Spleen (tissue), 7 donors: ENCODE measurements at regions not wholly inside any gene's neighbourhood (a gene's known extent, or its start where the extent isn't known, plus 50 kb on each side); places are given as distances from the start of the nearest gene placed in this dataset.

Experiments
- POLR2AphosphoS5 ChIP-seq, 3 donors: sonication (generic); formaldehyde crosslinking; IDR thresholded peaks; one replicate each; pipeline ENCODE4 v1.5.1; 2017; ENCODE audit warnings: antibody characterized with exemption in 3 of 3
- TF ChIP-seq, protein P1 (sequence below), 11 experiments: fragments of 200-600 bp in 7 of 11; fragments of 450-650 bp in 4 of 11; sonication (generic) in 4 of 11; IDR thresholded peaks in 8 of 11; conservative IDR thresholded peaks in 3 of 11; 1 replicate in 7 of 11; 2 replicates in 4 of 11; pipeline versions ENCODE4 v1.4.0 to v1.8.0; 2016 to 2021; ENCODE audit warnings: antibody characterized with exemption in 11 of 11, inconsistent platforms in 4 of 11, mild to moderate bottlenecking in 1 of 11
- donor health status: DM: no; HTN: no; CAD: no; lungs with moderate emphysema.
- donor health status: DM: no; HTN: no; CAD: no.
- donor health status: DM: no; HTN: no; CAD: no.

DNA sequence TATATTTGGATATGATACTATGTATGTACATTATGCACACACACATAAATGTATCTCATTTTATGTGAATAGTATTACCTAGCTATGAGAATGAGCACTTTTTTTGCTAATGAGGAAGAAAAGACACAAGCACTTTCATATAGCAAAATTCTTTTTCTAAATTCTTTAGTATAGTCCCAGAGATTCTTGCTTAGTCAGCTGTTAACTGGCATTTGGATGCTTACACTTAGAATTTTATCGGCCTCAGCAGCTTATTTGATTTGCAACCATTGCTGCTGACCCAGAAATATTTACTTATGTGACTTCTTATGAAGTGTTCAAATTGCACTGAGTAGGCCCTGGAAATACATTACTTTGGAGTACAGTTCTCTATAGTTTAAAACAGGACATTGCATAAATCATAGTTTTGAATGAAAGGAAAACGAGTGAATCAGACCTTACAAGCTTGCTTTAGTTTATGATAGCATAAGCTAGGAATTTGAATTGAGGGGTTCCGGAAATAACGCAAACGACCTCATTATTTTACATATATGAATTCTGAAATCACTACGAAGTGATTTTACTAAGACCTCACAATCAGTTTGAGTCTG, 653.9 kb upstream of the NEGR1 start:
- no peak for TF ChIP-seq POLR2AphosphoS5 (IDR thresholded peaks at IDR 0.05)
- TF ChIP-seq, protein P1, sequence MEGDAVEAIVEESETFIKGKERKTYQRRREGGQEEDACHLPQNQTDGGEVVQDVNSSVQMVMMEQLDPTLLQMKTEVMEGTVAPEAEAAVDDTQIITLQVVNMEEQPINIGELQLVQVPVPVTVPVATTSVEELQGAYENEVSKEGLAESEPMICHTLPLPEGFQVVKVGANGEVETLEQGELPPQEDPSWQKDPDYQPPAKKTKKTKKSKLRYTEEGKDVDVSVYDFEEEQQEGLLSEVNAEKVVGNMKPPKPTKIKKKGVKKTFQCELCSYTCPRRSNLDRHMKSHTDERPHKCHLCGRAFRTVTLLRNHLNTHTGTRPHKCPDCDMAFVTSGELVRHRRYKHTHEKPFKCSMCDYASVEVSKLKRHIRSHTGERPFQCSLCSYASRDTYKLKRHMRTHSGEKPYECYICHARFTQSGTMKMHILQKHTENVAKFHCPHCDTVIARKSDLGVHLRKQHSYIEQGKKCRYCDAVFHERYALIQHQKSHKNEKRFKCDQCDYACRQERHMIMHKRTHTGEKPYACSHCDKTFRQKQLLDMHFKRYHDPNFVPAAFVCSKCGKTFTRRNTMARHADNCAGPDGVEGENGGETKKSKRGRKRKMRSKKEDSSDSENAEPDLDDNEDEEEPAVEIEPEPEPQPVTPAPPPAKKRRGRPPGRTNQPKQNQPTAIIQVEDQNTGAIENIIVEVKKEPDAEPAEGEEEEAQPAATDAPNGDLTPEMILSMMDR (IDR thresholded peaks at IDR 0.05 in 8 of 11, conservative IDR thresholded peaks at IDR 0.05 in 3 of 11): no peak
